BLaER1 treated with 17β-estradiol and CSF1 and Interleukin-3, amounts not matched to agents 10 nM and 100 nM (cell line): ENCODE measurements at regions not wholly inside any gene's neighbourhood (a gene's known extent, or its start where the extent isn't known, plus 50 kb on each side); places are given as distances from the start of the nearest gene placed in this dataset.
"Not testable (repeated sequence)": the region's sequence is repeated elsewhere in the genome, so short reads cannot be mapped to it uniquely, and the experiment has no call there.

Source experiments
- H3K27ac ChIP-seq, 11 experiments: shearing (Covaris generic); formaldehyde crosslinking; 2 replicates each; pipeline ENCODE4 v1.8.1; 2022
- H3K27me3 ChIP-seq, 11 experiments: shearing (Covaris generic); formaldehyde crosslinking; 2 replicates each; pipeline ENCODE4 v1.8.1; 2022
- H3K36me3 ChIP-seq, 11 experiments: shearing (Covaris generic); formaldehyde crosslinking; 2 replicates each; pipeline ENCODE4 v1.8.1; 2022
- H3K4me1 ChIP-seq, 10 experiments: shearing (Covaris generic); formaldehyde crosslinking; 2 replicates each; pipeline ENCODE4 v1.8.1; 2022
- H3K4me2 ChIP-seq, 11 experiments: shearing (Covaris generic); formaldehyde crosslinking; 2 replicates each; pipeline ENCODE4 v1.8.1; 2022
- H3K4me3 ChIP-seq, 10 experiments: shearing (Covaris generic); formaldehyde crosslinking; 2 replicates each; pipeline ENCODE4 v1.8.1; 2022
- H3K9ac ChIP-seq, 11 experiments: shearing (Covaris generic); formaldehyde crosslinking; 2 replicates each; pipeline ENCODE4 v1.8.1; 2022
- H3K9me3 ChIP-seq, 11 experiments: shearing (Covaris generic); formaldehyde crosslinking; replicated peaks in 1 of 11; 2 replicates each; pipeline ENCODE4 v1.8.1; 2022
- H4K20me1 ChIP-seq, 11 experiments: shearing (Covaris generic); formaldehyde crosslinking; 2 replicates each; pipeline ENCODE4 v1.8.1; 2022
- Cebpa-rat ChIP-seq, 11 experiments: shearing (Covaris generic); IDR thresholded peaks; 2 replicates each; pipeline ENCODE4 v1.8.1; 2022

GRCh38 chr6:74519163-74519562, 686.7 kb downstream of the COL12A1 start:
- Histone ChIP-seq H3K4me1 (no peaks in the 10 kb centered on the region), H3K36me3 (no peaks in the 10 kb centered on the region), H3K4me3 (no peak overlapping the region), H3K9ac (no peak overlapping the region), H3K9me3 (peaks cover 0 to 10% (median 0%) of the 10 kb centered on the region in 11 experiments; a peak in 1 of 22 replicates), H3K27ac (no peak overlapping the region), H3K4me2 (no peak overlapping the region), H3K27me3 (no peaks in the 10 kb centered on the region), H4K20me1 (no peaks in the 10 kb centered on the region)
- no peak for TF ChIP-seq Cebpa-rat (IDR thresholded peaks at IDR 0.05)

GRCh38 chr6:74518035-74518434, 687.8 kb downstream of the COL12A1 start:
- no peak overlapping the region for H3K4me2 ChIP-seq
- H3K27me3 ChIP-seq: no peaks in the 10 kb centered on the region
- no peaks in the 10 kb centered on the region for H4K20me1 ChIP-seq
- peaks cover 0 to 10% (median 0%) of the 10 kb centered on the region in 11 experiments; a peak in 1 of 22 replicates for H3K9me3 ChIP-seq
- H3K27ac ChIP-seq: no peak overlapping the region
- H3K4me3 ChIP-seq: no peak overlapping the region
- H3K36me3 ChIP-seq: no peaks in the 10 kb centered on the region
- H3K4me1 ChIP-seq: no peaks in the 10 kb centered on the region
- H3K9ac ChIP-seq: no peak overlapping the region
- no peak for TF ChIP-seq Cebpa-rat (IDR thresholded peaks at IDR 0.05)

GRCh38 chr6:74510878-74511277, 695.0 kb downstream of the COL12A1 start:
- no peaks in the 10 kb centered on the region for H3K36me3 ChIP-seq
- no peaks in the 10 kb centered on the region for H3K27me3 ChIP-seq
- H3K4me1 ChIP-seq: no peaks in the 10 kb centered on the region
- H3K9ac ChIP-seq: no peak overlapping the region
- H3K4me3 ChIP-seq: no peak overlapping the region
- H3K4me2 ChIP-seq: no peak overlapping the region
- no peaks in the 10 kb centered on the region for H4K20me1 ChIP-seq
- H3K27ac ChIP-seq: no peak overlapping the region
- peaks cover 7 to 26% (median 12%) of the 10 kb centered on the region in 11 experiments; a peak in 21 of 22 replicates for H3K9me3 ChIP-seq
- no peak for TF ChIP-seq Cebpa-rat (IDR thresholded peaks at IDR 0.05)

GRCh38 chr6:74507649-74508048, 698.2 kb downstream of the COL12A1 start:
- Histone ChIP-seq H3K9ac (no peak overlapping the region), H3K27me3 (no peaks in the 10 kb centered on the region), H3K36me3 (no peaks in the 10 kb centered on the region), H4K20me1 (no peaks in the 10 kb centered on the region), H3K9me3 (peaks cover 25 to 46% (median 33%) of the 10 kb centered on the region in 11 experiments), H3K4me2 (no peak overlapping the region), H3K4me3 (no peak overlapping the region), H3K4me1 (no peaks in the 10 kb centered on the region), H3K27ac (no peak overlapping the region)
- no peak for TF ChIP-seq Cebpa-rat (IDR thresholded peaks at IDR 0.05)

GRCh38 chr6:74505391-74505790, 700.5 kb downstream of the COL12A1 start:
- H3K36me3 ChIP-seq: no peaks in the 10 kb centered on the region
- no peak for TF ChIP-seq Cebpa-rat (IDR thresholded peaks at IDR 0.05)
- H3K9ac ChIP-seq: no peak overlapping the region
- no peak overlapping the region for H3K4me3 ChIP-seq
- no peaks in the 10 kb centered on the region for H4K20me1 ChIP-seq
- no peak overlapping the region for H3K4me2 ChIP-seq
- H3K27ac ChIP-seq: no peak overlapping the region
- peaks cover 25 to 43% (median 32%) of the 10 kb centered on the region in 11 experiments for H3K9me3 ChIP-seq
- no peaks in the 10 kb centered on the region for H3K27me3 ChIP-seq
- no peaks in the 10 kb centered on the region for H3K4me1 ChIP-seq

GRCh38 chr6:74504941-74505340, 700.9 kb downstream of the COL12A1 start:
- Histone ChIP-seq H3K4me2 (no peak overlapping the region), H3K9ac (no peak overlapping the region), H3K4me1 (no peaks in the 10 kb centered on the region), H3K36me3 (no peaks in the 10 kb centered on the region), H3K27ac (no peak overlapping the region), H3K27me3 (no peaks in the 10 kb centered on the region), H3K4me3 (no peak overlapping the region), H3K9me3 (peaks cover 25 to 39% (median 28%) of the 10 kb centered on the region in 11 experiments), H4K20me1 (no peaks in the 10 kb centered on the region)
- no peak for TF ChIP-seq Cebpa-rat (IDR thresholded peaks at IDR 0.05)

- no peaks in the 10 kb centered on the region for H4K20me1 ChIP-seq
- no peak for TF ChIP-seq Cebpa-rat (IDR thresholded peaks at IDR 0.05)
These were observed 713.3 kb downstream of the COL12A1 start for GRCh38 chr6:74492587-74492986.

GRCh38 chr6:74491844-74492374, 713.9 kb downstream of the COL12A1 start:
- Histone ChIP-seq H3K27me3 (no peaks in the 10 kb centered on the region), H3K4me2 (peak overlapping the region in 2 of 11 experiments; percentile 55 to 58; a peak in 4 of 22 replicates), H4K20me1 (no peaks in the 10 kb centered on the region), H3K9ac (no peak overlapping the region), H3K36me3 (no peaks in the 10 kb centered on the region), H3K9me3 (no peaks in the 10 kb centered on the region), H3K4me3 (no peak overlapping the region), H3K27ac (peak overlapping the region in 1 of 11 experiments; percentile 44; a peak in 2 of 22 replicates), H3K4me1 (peaks cover 0 to 20% (median 0%) of the 10 kb centered on the region in 10 experiments; a peak in 6 of 20 replicates)
- no peak for TF ChIP-seq Cebpa-rat (IDR thresholded peaks at IDR 0.05)

More at GRCh38 chr6:74492587-74492986, 713.3 kb downstream of the COL12A1 start:
- no peak overlapping the region for H3K27ac ChIP-seq
- peaks cover 0 to 20% (median 0%) of the 10 kb centered on the region in 10 experiments; a peak in 6 of 20 replicates for H3K4me1 ChIP-seq
- peak overlapping the region in 3 of 11 experiments; percentile 7 to 58 (median 42); a peak in 4 of 22 replicates for H3K4me2 ChIP-seq
- no peaks in the 10 kb centered on the region for H3K36me3 ChIP-seq
- no peaks in the 10 kb centered on the region for H3K27me3 ChIP-seq
- no peak overlapping the region for H3K9ac ChIP-seq
- H3K9me3 ChIP-seq: no peaks in the 10 kb centered on the region
- H3K4me3 ChIP-seq: no peak overlapping the region

GRCh38 chr6:74488726-74489125, 717.1 kb downstream of the COL12A1 start:
- H3K9me3 ChIP-seq, H3K27me3 ChIP-seq, H3K36me3 ChIP-seq, H3K27ac ChIP-seq, H3K9ac ChIP-seq, H3K4me3 ChIP-seq, H4K20me1 ChIP-seq, H3K4me2 ChIP-seq: not testable (repeated sequence)
- H3K4me1 ChIP-seq: peaks cover 0 to 20% (median 0%) of the 10 kb centered on the region in 10 experiments; a peak in 6 of 20 replicates

GRCh38 chr6:74482180-74482579, 723.7 kb downstream of the COL12A1 start:
- no peaks in the 10 kb centered on the region for H3K36me3 ChIP-seq
- H3K4me1 ChIP-seq: no peaks in the 10 kb centered on the region
- no peak for TF ChIP-seq Cebpa-rat (IDR thresholded peaks at IDR 0.05)
- H3K27ac ChIP-seq: no peak overlapping the region
- H3K9ac ChIP-seq: no peak overlapping the region
- no peaks in the 10 kb centered on the region for H4K20me1 ChIP-seq
- no peak overlapping the region for H3K4me2 ChIP-seq
- H3K4me3 ChIP-seq: no peak overlapping the region
- H3K9me3 ChIP-seq: no peaks in the 10 kb centered on the region
- no peaks in the 10 kb centered on the region for H3K27me3 ChIP-seq
